A549 (cell line): ENCODE measurements at regions not wholly inside any gene's neighbourhood (a gene's known extent, or its start where the extent isn't known, plus 50 kb on each side); places are given as distances from the start of the nearest gene placed in this dataset.

Experiments used
- POLR2A ChIP-seq: IDR thresholded peaks from 2 replicates; pipeline ENCODE4 v1.6.1; 2012; ENCODE audit warnings: mild to moderate bottlenecking, low read length
- RAD21 ChIP-seq, 2 experiments: fragments of >200 bp in 1 of 2; sonication (Bioruptor Twin) in 1 of 2; formaldehyde crosslinking in 1 of 2; IDR thresholded peaks in 1 of 2; conservative IDR thresholded peaks in 1 of 2; 2 replicates in 1 of 2; 3 replicates in 1 of 2; pipeline ENCODE4 v1.6.1; 2012 to 2018; ENCODE audit warnings: inconsistent platforms in 1 of 2
- RARB ChIP-seq: fragments of 250-450 bp; sonication (Bioruptor Pico); IDR thresholded peaks from 2 replicates; pipeline ENCODE4 v1.8.0; 2021; ENCODE audit warnings: mild to moderate bottlenecking, moderate library complexity
- RFX5 ChIP-seq: fragments of 450-650 bp; IDR thresholded peaks from 2 replicates; pipeline ENCODE4 v1.7.1; 2014; ENCODE audit warnings: antibody characterized with exemption, mild to moderate bottlenecking, moderate library complexity
- SREBF2 ChIP-seq: fragments of 450-650 bp; IDR thresholded peaks from 2 replicates; pipeline ENCODE4 v1.6.1; 2014; ENCODE audit warnings: mild to moderate bottlenecking, moderate library complexity
- TFCP2L1 ChIP-seq: fragments of 250-450 bp; sonication (Bioruptor Pico); IDR thresholded peaks from 2 replicates; pipeline ENCODE4 v1.5.0; 2021; ENCODE audit warnings: mild to moderate bottlenecking
- ZSCAN20 ChIP-seq: fragments of 250-450 bp; sonication (Bioruptor Pico); IDR thresholded peaks from 2 replicates; pipeline ENCODE4 v1.8.0; 2022; ENCODE audit warnings: mild to moderate bottlenecking, moderate library complexity
- TF ChIP-seq, protein P1 (sequence below): fragments of >200 bp; sonication (Bioruptor Twin); formaldehyde crosslinking; IDR thresholded peaks from 3 replicates; pipeline ENCODE4 v1.5.1; 2016
- TF ChIP-seq, protein P2 (sequence below): IDR thresholded peaks from 2 replicates; pipeline ENCODE4 v1.6.1; 2012
- TF ChIP-seq, protein P3 (sequence below): fragments of 200-600 bp; sonication (generic); IDR thresholded peaks from 2 replicates; pipeline ENCODE4 v1.6.1; 2016; ENCODE audit warnings: antibody characterized with exemption, mild to moderate bottlenecking, moderate library complexity

DNA sequence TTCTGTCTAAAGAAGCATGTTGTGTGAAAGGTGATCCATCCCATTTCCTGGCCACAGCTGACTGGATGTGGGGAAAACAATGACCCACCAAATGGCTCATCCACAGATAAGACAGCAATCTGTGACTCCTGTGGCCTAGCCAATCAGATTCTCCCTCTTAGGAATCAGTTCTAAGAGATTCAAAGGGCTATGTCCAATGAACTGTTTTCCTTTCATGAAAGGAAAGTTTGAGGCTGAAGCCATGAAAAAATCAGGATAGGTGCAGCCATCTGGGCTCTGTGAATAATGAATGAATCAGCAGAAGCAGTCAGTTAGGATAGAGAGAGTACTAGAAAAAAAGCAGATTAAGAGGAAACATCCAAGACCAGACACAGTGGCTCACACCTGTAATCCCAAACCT, 164.7 kb downstream of the NRIP1 start:
- TF ChIP-seq TFCP2L1 (no peak), RAD21 (conservative IDR thresholded peaks at IDR 0.05 in 1 of 2, IDR thresholded peaks at IDR 0.05 in 1 of 2) (no peak), ZSCAN20 (CRISPR knock-in tag) (no peak), RFX5 (no peak), RARB (CRISPR knock-in tag) (no peak), POLR2A (no peak), SREBF2 (no peak)
- TF ChIP-seq, protein P1, sequence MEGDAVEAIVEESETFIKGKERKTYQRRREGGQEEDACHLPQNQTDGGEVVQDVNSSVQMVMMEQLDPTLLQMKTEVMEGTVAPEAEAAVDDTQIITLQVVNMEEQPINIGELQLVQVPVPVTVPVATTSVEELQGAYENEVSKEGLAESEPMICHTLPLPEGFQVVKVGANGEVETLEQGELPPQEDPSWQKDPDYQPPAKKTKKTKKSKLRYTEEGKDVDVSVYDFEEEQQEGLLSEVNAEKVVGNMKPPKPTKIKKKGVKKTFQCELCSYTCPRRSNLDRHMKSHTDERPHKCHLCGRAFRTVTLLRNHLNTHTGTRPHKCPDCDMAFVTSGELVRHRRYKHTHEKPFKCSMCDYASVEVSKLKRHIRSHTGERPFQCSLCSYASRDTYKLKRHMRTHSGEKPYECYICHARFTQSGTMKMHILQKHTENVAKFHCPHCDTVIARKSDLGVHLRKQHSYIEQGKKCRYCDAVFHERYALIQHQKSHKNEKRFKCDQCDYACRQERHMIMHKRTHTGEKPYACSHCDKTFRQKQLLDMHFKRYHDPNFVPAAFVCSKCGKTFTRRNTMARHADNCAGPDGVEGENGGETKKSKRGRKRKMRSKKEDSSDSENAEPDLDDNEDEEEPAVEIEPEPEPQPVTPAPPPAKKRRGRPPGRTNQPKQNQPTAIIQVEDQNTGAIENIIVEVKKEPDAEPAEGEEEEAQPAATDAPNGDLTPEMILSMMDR, result no peak
- TF ChIP-seq, protein P2, sequence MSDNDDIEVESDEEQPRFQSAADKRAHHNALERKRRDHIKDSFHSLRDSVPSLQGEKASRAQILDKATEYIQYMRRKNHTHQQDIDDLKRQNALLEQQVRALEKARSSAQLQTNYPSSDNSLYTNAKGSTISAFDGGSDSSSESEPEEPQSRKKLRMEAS, result no peak
- TF ChIP-seq, protein P3, sequence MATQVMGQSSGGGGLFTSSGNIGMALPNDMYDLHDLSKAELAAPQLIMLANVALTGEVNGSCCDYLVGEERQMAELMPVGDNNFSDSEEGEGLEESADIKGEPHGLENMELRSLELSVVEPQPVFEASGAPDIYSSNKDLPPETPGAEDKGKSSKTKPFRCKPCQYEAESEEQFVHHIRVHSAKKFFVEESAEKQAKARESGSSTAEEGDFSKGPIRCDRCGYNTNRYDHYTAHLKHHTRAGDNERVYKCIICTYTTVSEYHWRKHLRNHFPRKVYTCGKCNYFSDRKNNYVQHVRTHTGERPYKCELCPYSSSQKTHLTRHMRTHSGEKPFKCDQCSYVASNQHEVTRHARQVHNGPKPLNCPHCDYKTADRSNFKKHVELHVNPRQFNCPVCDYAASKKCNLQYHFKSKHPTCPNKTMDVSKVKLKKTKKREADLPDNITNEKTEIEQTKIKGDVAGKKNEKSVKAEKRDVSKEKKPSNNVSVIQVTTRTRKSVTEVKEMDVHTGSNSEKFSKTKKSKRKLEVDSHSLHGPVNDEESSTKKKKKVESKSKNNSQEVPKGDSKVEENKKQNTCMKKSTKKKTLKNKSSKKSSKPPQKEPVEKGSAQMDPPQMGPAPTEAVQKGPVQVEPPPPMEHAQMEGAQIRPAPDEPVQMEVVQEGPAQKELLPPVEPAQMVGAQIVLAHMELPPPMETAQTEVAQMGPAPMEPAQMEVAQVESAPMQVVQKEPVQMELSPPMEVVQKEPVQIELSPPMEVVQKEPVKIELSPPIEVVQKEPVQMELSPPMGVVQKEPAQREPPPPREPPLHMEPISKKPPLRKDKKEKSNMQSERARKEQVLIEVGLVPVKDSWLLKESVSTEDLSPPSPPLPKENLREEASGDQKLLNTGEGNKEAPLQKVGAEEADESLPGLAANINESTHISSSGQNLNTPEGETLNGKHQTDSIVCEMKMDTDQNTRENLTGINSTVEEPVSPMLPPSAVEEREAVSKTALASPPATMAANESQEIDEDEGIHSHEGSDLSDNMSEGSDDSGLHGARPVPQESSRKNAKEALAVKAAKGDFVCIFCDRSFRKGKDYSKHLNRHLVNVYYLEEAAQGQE, result no peak
